ENCODE measurements at regions not wholly inside any gene's neighbourhood (a gene's known extent, or its start where the extent isn't known, plus 50 kb on each side); places are given as distances from the start of the nearest gene placed in this dataset.

GRCh38 chr2:14388724-14389123, 243.8 kb upstream of the LRATD1 start:
- H3K4me1 ChIP-seq (ENCODE audit: control insufficient read depth in 5 of 5, insufficient read depth in 5 of 5, low read length in 5 of 5): no peaks in the 10 kb centered on the region
- H3K9me3 ChIP-seq (ENCODE audit: control insufficient read depth in 5 of 5, low read length in 5 of 5): no peaks in the 10 kb centered on the region
- H3K4me3 ChIP-seq (ENCODE audit: low read depth in 1 of 5, low read length in 5 of 5): no peak overlapping the region
- H3K9ac ChIP-seq (ENCODE audit: low read length in 5 of 5): no peak overlapping the region
- H3K27ac ChIP-seq (ENCODE audit: low read depth, low read length): no peak overlapping the region
- H3K36me3 ChIP-seq (ENCODE audit: control insufficient read depth in 5 of 5, insufficient read depth in 5 of 5, low read length in 5 of 5): no peaks in the 10 kb centered on the region
- H3K27me3 ChIP-seq (ENCODE audit: control insufficient read depth in 5 of 5, insufficient read depth in 4 of 5, low read length in 5 of 5): no peaks in the 10 kb centered on the region

DNA sequence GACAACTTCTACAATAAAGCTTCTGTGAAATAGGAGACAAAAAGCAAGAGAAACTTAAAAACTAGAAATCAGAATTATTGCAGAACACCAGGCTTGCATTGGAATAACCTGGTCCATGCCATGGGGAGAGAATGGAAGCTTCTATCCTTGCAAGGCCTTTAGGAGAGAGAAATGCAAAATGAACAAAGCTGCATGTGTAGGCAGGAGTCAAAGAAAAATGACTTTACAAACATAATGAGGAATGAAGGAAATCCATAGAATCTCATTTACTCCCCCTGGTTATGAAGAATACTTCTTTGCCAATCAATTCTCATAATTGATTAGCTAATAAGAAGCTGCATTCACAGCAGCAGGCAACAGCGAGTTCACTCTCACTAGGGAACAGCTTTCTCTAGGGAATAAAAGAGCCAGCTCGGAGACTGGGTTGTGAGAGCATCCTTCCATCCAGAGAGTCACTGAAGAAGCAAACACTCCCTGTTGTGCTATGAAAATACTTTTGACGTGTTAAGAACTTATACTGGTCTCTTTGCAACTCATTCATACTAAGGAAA, 235.9 kb upstream of the LRATD1 start:
- Histone ChIP-seq H3K27me3 (ENCODE audit: control insufficient read depth in 5 of 5, insufficient read depth in 4 of 5, low read length in 5 of 5) (no peaks in the 10 kb centered on the region), H3K36me3 (ENCODE audit: control insufficient read depth in 5 of 5, insufficient read depth in 5 of 5, low read length in 5 of 5) (no peaks in the 10 kb centered on the region), H3K9ac (ENCODE audit: low read length in 5 of 5) (no peak overlapping the region), H3K9me3 (ENCODE audit: control insufficient read depth in 5 of 5, low read length in 5 of 5) (no peaks in the 10 kb centered on the region), H3K4me1 (ENCODE audit: control insufficient read depth in 5 of 5, insufficient read depth in 5 of 5, low read length in 5 of 5) (no peaks in the 10 kb centered on the region), H3K4me3 (ENCODE audit: low read depth in 1 of 5, low read length in 5 of 5) (no peak overlapping the region), H3K27ac (ENCODE audit: low read depth, low read length) (no peak overlapping the region)

GRCh38 chr2:14398641-14399040, 233.9 kb upstream of the LRATD1 start:
- Histone ChIP-seq H3K9me3 (ENCODE audit: control insufficient read depth in 5 of 5, low read length in 5 of 5) (no peaks in the 10 kb centered on the region), H3K4me3 (ENCODE audit: low read depth in 1 of 5, low read length in 5 of 5) (no peak overlapping the region), H3K9ac (ENCODE audit: low read length in 5 of 5) (no peak overlapping the region), H3K36me3 (ENCODE audit: control insufficient read depth in 5 of 5, insufficient read depth in 5 of 5, low read length in 5 of 5) (no peaks in the 10 kb centered on the region), H3K27ac (ENCODE audit: low read depth, low read length) (no peak overlapping the region), H3K4me1 (ENCODE audit: control insufficient read depth in 5 of 5, insufficient read depth in 5 of 5, low read length in 5 of 5) (no peaks in the 10 kb centered on the region), H3K27me3 (ENCODE audit: control insufficient read depth in 5 of 5, insufficient read depth in 4 of 5, low read length in 5 of 5) (no peaks in the 10 kb centered on the region)

DNA sequence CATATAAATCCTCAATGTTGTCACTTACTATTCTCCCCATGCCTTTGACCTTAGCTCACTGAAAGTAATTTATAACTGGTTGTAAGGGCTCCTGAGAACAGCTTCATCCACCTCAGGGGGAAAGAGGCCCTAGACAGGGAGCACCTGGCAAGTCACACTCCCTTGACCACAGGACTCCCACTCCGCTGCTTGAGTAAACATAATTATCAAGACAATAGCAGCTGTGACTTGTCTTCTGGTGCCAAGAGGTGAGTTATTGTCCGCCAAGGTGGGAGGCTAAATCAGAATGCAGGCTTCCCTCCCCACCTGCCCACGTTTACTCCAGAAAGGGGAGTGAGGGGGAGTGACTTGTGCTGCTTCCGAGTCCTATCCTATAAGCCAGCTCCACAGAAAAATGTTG, 230.6 kb upstream of the LRATD1 start:
- H3K4me3 ChIP-seq (ENCODE audit: low read depth in 1 of 5, low read length in 5 of 5): no peak overlapping the region
- no peaks in the 10 kb centered on the region for H3K9me3 ChIP-seq (ENCODE audit: control insufficient read depth in 5 of 5, low read length in 5 of 5)
- no peak overlapping the region for H3K9ac ChIP-seq (ENCODE audit: low read length in 5 of 5)
- no peaks in the 10 kb centered on the region for H3K36me3 ChIP-seq (ENCODE audit: control insufficient read depth in 5 of 5, insufficient read depth in 5 of 5, low read length in 5 of 5)
- H3K27ac ChIP-seq (ENCODE audit: low read depth, low read length): no peak overlapping the region
- no peaks in the 10 kb centered on the region for H3K4me1 ChIP-seq (ENCODE audit: control insufficient read depth in 5 of 5, insufficient read depth in 5 of 5, low read length in 5 of 5)
- no peaks in the 10 kb centered on the region for H3K27me3 ChIP-seq (ENCODE audit: control insufficient read depth in 5 of 5, insufficient read depth in 4 of 5, low read length in 5 of 5)

DNA sequence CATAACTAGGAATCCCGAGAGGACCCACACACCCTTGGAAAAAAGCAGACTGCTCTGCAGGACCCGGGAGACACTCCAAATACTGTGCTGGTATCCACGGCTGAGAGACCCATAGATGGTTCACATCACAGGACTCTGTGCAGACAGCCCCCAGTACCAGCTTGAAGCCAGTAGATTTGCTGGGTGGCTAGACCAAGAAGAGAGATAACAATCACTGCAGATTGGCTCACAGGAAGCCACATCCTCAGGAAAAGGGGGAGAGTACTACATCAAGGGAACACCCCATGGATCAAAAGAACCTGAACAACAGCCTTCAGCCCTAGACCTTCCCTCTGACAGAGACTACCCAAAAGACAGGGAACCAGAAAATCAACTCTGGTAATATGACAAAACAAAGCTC, 223.8 kb upstream of the LRATD1 start:
- Histone ChIP-seq H3K27me3 (ENCODE audit: control insufficient read depth in 5 of 5, insufficient read depth in 4 of 5, low read length in 5 of 5) (no peaks in the 10 kb centered on the region), H3K4me3 (ENCODE audit: low read depth in 1 of 5, low read length in 5 of 5) (no peak overlapping the region), H3K9ac (ENCODE audit: low read length in 5 of 5) (no peak overlapping the region), H3K4me1 (ENCODE audit: control insufficient read depth in 5 of 5, insufficient read depth in 5 of 5, low read length in 5 of 5) (no peaks in the 10 kb centered on the region), H3K36me3 (ENCODE audit: control insufficient read depth in 5 of 5, insufficient read depth in 5 of 5, low read length in 5 of 5) (no peaks in the 10 kb centered on the region), H3K9me3 (ENCODE audit: control insufficient read depth in 5 of 5, low read length in 5 of 5) (peaks cover 0 to 8% (median 0%) of the 10 kb centered on the region in 5 donors), H3K27ac (ENCODE audit: low read depth, low read length) (no peak overlapping the region)

GRCh38 chr2:14417551-14417950, 215.0 kb upstream of the LRATD1 start:
- H3K9me3 ChIP-seq (ENCODE audit: control insufficient read depth in 5 of 5, low read length in 5 of 5): peaks cover 0 to 10% (median 0%) of the 10 kb centered on the region in 5 donors
- no peak overlapping the region for H3K27ac ChIP-seq (ENCODE audit: low read depth, low read length)
- no peaks in the 10 kb centered on the region for H3K4me1 ChIP-seq (ENCODE audit: control insufficient read depth in 5 of 5, insufficient read depth in 5 of 5, low read length in 5 of 5)
- no peaks in the 10 kb centered on the region for H3K36me3 ChIP-seq (ENCODE audit: control insufficient read depth in 5 of 5, insufficient read depth in 5 of 5, low read length in 5 of 5)
- no peak overlapping the region for H3K4me3 ChIP-seq (ENCODE audit: low read depth in 1 of 5, low read length in 5 of 5)
- no peak overlapping the region for H3K9ac ChIP-seq (ENCODE audit: low read length in 5 of 5)
- H3K27me3 ChIP-seq (ENCODE audit: control insufficient read depth in 5 of 5, insufficient read depth in 4 of 5, low read length in 5 of 5): no peaks in the 10 kb centered on the region

DNA sequence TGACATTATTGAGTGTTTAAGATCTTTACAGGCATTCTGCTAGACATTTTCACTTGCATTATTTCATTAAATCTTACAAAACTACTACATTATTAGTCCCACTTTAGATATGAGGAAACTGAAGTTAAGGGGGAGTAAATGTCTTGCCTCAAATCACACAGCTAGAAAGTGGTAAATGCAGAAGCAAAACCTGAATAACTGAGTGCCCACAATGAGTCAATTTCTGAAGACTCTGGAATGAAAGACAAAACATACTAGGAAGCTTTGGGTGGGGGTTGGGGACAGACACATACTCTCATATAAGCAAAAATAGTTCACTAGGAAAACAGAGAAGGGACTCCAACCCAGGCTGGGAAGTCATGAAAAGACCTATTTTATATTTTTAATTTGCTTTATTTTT, 214.4 kb upstream of the LRATD1 start:
- Histone ChIP-seq H3K9ac (ENCODE audit: low read length in 5 of 5) (no peak overlapping the region), H3K4me1 (ENCODE audit: control insufficient read depth in 5 of 5, insufficient read depth in 5 of 5, low read length in 5 of 5) (no peaks in the 10 kb centered on the region), H3K9me3 (ENCODE audit: control insufficient read depth in 5 of 5, low read length in 5 of 5) (peaks cover 0 to 10% (median 0%) of the 10 kb centered on the region in 5 donors), H3K36me3 (ENCODE audit: control insufficient read depth in 5 of 5, insufficient read depth in 5 of 5, low read length in 5 of 5) (no peaks in the 10 kb centered on the region), H3K27me3 (ENCODE audit: control insufficient read depth in 5 of 5, insufficient read depth in 4 of 5, low read length in 5 of 5) (no peaks in the 10 kb centered on the region), H3K4me3 (ENCODE audit: low read depth in 1 of 5, low read length in 5 of 5) (no peak overlapping the region), H3K27ac (ENCODE audit: low read depth, low read length) (no peak overlapping the region)

DNA sequence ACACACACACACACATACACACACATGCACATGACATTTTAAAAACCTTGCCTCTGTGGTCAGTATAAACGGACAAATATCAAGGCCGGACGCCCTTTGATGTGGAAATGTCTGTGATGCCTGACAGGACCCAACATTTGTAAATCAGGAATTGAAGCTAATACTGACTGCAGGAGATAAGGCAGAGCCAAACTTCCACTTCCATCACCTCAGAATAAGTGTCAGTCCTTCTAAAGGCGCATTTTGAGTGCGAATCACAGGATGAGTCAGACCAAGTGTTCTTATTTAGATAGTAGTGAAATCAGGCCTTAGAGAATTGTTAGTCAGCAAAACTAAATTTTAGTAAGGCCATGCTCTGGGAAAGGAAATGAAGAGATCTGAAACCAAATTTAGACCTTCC, 211.7 kb upstream of the LRATD1 start:
- Histone ChIP-seq H3K9ac (ENCODE audit: low read length in 5 of 5) (no peak overlapping the region), H3K36me3 (ENCODE audit: control insufficient read depth in 5 of 5, insufficient read depth in 5 of 5, low read length in 5 of 5) (no peaks in the 10 kb centered on the region), H3K4me3 (ENCODE audit: low read depth in 1 of 5, low read length in 5 of 5) (no peak overlapping the region), H3K27ac (ENCODE audit: low read depth, low read length) (no peak overlapping the region), H3K27me3 (ENCODE audit: control insufficient read depth in 5 of 5, insufficient read depth in 4 of 5, low read length in 5 of 5) (peaks cover 0 to 2% (median 0%) of the 10 kb centered on the region in 5 donors), H3K4me1 (ENCODE audit: control insufficient read depth in 5 of 5, insufficient read depth in 5 of 5, low read length in 5 of 5) (no peaks in the 10 kb centered on the region), H3K9me3 (ENCODE audit: control insufficient read depth in 5 of 5, low read length in 5 of 5) (peaks cover 0 to 3% (median 0%) of the 10 kb centered on the region in 5 donors)

DNA sequence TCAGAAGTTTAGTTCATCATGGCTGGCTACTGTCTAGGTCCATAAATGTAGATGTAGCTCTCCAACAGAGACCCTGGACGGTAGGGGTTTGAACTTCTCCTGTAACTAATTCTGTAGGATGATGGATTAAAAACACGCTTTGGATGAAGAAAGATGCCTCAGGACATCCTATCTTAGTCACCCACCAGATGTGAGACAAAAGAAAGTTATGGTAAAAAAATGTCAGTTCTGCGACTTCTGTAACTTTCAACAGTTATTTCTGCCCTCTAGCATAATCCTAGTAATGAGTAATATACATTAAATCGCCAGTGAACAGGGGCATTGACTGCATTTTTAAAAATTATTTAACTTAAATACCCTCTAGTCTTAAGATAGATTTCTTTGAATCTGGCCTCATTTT, 210.1 kb upstream of the LRATD1 start:
- no peak overlapping the region for H3K27ac ChIP-seq (ENCODE audit: low read depth, low read length)
- H3K36me3 ChIP-seq (ENCODE audit: control insufficient read depth in 5 of 5, insufficient read depth in 5 of 5, low read length in 5 of 5): no peaks in the 10 kb centered on the region
- peaks cover 0 to 3% (median 0%) of the 10 kb centered on the region in 5 donors for H3K9me3 ChIP-seq (ENCODE audit: control insufficient read depth in 5 of 5, low read length in 5 of 5)
- H3K27me3 ChIP-seq (ENCODE audit: control insufficient read depth in 5 of 5, insufficient read depth in 4 of 5, low read length in 5 of 5): peaks cover 0 to 2% (median 0%) of the 10 kb centered on the region in 5 donors
- no peaks in the 10 kb centered on the region for H3K4me1 ChIP-seq (ENCODE audit: control insufficient read depth in 5 of 5, insufficient read depth in 5 of 5, low read length in 5 of 5)
- H3K9ac ChIP-seq (ENCODE audit: low read length in 5 of 5): no peak overlapping the region
- H3K4me3 ChIP-seq (ENCODE audit: low read depth in 1 of 5, low read length in 5 of 5): no peak overlapping the region

- H3K27ac ChIP-seq (ENCODE audit: low read depth, low read length): no peak overlapping the region
Measured at GRCh38 chr2:14423145-14423906, 209.2 kb upstream of the LRATD1 start.

More at GRCh38 chr2:14423145-14423906, 209.2 kb upstream of the LRATD1 start:
- H3K9me3 ChIP-seq (ENCODE audit: control insufficient read depth in 5 of 5, low read length in 5 of 5): peaks cover 0 to 3% (median 0%) of the 10 kb centered on the region in 5 donors
- no peak overlapping the region for H3K4me3 ChIP-seq (ENCODE audit: low read depth in 1 of 5, low read length in 5 of 5)
- H3K9ac ChIP-seq (ENCODE audit: low read length in 5 of 5): no peak overlapping the region
- peaks cover 0 to 2% (median 0%) of the 10 kb centered on the region in 5 donors for H3K27me3 ChIP-seq (ENCODE audit: control insufficient read depth in 5 of 5, insufficient read depth in 4 of 5, low read length in 5 of 5)
- H3K4me1 ChIP-seq (ENCODE audit: control insufficient read depth in 5 of 5, insufficient read depth in 5 of 5, low read length in 5 of 5): no peaks in the 10 kb centered on the region
- no peaks in the 10 kb centered on the region for H3K36me3 ChIP-seq (ENCODE audit: control insufficient read depth in 5 of 5, insufficient read depth in 5 of 5, low read length in 5 of 5)
